GM19351 (cell line): ENCODE measurements at regions not wholly inside any gene's neighbourhood (a gene's known extent, or its start where the extent isn't known, plus 50 kb on each side); places are given as distances from the start of the nearest gene placed in this dataset.
"Not testable (repeated sequence)": the region's sequence is repeated elsewhere in the genome, so short reads cannot be mapped to it uniquely, and the experiment has no call there.

Experiments used
- ATAC-seq: cut with Tn5 transposase; IDR thresholded peaks from one replicate; pipeline ENCODE4 v1.9.1; 2021; ENCODE audit warnings: mild to moderate bottlenecking, moderate library complexity; ENCODE audit not compliant: unreplicated experiment

DNA sequence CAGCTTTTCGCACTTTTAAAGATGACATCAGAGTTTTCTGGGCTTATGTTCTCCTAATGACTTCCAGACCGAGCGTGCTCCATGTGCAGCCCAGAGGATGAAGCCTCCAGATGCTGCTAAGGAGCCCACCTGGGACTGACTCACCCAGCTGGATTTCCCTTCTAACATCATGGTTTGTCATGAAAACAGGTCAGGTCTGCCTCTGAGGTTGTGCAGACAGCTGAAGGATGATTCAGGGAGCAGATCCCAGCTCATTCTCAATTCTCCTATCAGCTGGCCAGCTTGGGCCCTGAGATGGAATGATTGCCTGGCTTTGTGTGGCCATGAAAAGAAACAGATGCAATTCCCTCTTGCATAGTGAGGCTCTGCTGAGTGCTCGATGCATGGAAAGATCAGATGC lies 123.9 kb upstream of the DUSP10 start:
- no peak for ATAC-seq

- no peak for ATAC-seq
Measured at GRCh38 chr1:221863635-221864034, 121.7 kb upstream of the DUSP10 start.

DNA sequence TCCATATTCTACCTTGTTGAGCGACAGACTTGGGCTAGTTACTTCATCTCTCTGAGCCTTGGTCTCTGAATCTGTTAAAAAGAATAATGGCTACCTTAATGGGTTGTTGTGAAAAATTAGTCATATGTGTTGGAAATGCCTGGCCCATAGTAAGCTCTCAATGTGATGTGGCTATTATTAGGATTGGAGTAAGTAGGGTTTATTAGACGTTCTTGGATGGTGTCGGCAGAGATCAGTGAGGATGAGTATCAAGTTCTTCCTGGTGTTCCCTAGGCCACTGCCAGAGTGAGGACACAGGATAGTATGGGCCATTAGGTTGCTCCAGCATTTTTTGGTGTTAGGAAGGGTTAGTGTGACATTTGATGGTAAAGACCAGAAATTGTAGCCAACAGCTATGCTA lies 121.1 kb upstream of the DUSP10 start:
- no peak for ATAC-seq

DNA sequence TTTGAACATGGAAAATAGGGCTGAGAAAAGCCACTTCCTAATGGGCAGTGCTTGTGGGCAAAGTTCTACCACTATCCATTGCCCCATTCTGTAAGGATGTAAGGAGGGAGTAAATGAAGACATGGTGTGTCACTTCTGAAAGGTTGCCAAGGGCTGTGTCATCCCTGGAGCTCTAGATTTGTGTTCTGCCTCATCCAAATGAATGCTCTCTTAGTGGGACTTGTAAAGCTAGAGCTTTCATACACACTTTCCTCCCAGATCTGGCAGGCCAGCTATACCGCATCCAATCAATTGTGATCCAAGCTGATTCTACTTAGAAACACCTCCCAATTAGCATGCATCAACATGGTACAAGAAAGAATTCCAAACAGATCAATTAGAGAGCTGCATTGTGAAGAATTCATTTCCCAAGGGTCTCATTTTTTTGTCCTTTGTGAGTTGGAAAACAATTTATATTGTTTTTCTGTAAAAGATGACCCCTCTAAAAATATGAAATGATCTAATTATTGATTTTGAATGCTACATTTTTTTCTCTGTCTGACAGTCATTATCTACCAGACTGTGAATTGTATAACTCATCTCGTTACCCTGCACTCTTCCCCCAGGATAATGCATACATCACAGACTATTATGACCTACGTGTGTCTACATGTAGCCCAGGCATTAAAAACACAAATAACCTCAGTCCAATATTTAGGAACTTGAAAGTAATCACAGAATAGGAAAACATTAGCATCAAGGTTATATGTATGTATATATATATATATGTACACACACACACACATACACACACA lies 117.1 kb upstream of the DUSP10 start:
- no peak for ATAC-seq

- ATAC-seq: not testable (repeated sequence)
Measured at GRCh38 chr1:221857094-221857444, 115.2 kb upstream of the DUSP10 start.

DNA sequence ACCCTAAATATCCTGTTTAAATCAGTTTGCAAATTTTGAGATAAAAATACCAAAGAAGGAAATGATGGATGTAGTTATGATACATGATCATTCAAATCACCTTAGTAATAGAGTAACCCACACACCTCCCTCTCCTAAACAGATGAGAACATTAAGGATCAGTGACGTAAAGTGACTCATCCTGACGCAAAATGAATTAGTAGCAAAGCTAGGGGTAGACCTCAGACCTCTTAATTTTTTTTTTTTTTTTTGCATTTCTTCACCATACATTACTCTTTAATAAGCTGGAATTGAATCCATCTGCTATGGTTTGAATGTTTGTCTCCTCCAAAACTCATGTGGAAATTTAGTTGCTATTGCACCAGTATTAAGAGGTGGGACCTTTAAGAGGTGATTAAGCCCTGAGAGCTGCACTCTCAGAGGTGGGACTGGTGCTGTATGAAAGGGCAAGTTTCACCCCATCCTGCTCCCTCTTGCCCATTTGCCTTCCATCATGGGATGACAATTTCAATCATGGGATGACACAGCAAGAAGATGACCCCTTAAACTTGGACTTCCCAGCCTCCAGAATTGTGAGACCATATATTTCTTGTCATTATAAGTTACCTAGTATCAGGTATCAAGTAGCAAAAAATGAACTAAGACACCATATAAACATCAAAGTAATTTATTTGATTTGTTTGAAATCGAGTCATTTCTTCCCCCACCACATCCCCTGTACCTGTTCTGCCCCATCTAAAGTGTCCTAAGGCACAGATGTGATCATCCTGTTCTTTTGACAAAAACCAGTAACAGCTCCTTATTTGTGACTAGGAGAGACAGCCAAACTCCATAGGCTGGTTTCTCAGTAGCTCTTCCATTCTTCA lies 114.6 kb upstream of the DUSP10 start:
- ATAC-seq: no peak

DNA sequence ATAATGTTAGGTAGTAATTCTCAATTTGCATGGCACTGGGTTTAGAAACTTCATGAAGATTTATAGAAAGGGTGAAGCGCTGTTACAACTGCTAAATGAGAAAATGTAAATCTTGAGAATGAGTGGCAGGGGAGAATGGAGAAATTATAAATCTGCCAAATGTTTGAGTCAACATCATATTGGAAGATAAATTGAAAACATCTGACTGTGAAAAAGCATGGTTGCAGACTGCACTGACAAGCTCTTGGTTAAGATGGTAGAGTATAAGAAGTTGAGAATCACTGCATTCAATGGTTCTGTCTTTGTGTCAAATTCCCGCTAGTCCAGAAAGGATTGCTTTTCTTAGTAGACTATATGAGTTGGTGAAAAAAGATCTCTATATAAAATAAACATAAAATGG lies 113.3 kb upstream of the DUSP10 start:
- ATAC-seq: no peak

- no peak for ATAC-seq
Measured at GRCh38 chr1:221851336-221851735, 109.4 kb upstream of the DUSP10 start.

GRCh38 chr1:221850470-221851187 lies 108.7 kb upstream of the DUSP10 start:
- no peak for ATAC-seq

DNA sequence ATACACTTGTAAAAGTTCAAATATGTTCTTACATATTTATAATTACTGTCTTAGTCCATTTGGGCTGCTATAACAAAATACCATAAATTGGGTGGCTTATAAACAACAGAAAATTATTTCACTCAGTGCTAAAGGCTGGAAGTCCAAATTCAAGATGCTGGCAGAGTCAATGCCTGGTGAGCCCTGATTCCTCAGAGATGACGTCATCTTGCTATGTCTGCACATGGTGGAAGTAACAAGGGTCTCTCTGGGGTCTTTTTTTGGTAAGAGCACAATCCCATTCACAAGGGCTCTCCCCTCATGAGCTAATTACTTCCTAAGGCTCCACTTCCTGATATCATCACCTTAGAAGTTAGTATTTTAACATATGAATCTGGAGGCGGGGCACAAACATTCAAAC lies 108.0 kb upstream of the DUSP10 start:
- ATAC-seq: no peak

- no peak for ATAC-seq
Measured at GRCh38 chr1:221849110-221849509, 107.2 kb upstream of the DUSP10 start.

GRCh38 chr1:221847676-221848075 lies 105.8 kb upstream of the DUSP10 start:
- no peak for ATAC-seq

DNA sequence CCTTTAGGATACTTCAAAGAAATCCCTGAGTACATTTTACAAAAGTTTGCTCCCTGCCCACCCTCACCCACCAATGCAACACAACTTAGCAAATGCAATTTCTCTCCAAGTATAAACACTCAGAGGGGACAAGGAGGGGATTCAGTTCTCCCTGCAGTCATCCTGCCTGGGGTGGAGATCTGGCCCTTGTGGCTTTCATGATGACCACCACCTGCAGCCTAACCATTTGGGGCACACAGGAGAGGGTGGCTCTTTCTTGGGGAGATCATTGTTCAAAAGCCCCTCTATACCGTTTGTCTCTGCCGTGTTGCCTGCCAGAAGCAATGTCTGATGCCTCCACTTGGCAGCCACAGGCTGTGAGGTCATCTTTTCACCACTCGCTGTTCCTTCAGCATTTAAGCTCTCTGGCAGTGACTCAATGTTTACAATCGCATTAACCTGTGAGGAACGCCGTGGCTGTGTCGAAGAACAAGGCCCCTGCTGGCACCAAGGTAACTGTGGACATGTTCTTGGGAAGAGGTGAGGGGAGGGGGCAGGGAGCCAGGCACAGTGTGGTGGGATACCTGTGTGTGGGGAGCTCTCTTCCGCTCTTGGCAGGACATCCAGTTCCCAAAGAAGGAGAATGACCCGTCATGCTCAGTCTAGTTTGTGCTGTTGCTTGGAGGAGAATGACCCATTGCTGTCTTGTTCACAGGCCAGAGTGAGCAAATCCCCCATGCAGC lies 103.9 kb upstream of the DUSP10 start:
- no peak for ATAC-seq

- ATAC-seq: no peak
Measured at GRCh38 chr1:221841983-221842335, 100.1 kb upstream of the DUSP10 start.

GRCh38 chr1:221841251-221841982 lies 99.5 kb upstream of the DUSP10 start:
- no peak for ATAC-seq

DNA sequence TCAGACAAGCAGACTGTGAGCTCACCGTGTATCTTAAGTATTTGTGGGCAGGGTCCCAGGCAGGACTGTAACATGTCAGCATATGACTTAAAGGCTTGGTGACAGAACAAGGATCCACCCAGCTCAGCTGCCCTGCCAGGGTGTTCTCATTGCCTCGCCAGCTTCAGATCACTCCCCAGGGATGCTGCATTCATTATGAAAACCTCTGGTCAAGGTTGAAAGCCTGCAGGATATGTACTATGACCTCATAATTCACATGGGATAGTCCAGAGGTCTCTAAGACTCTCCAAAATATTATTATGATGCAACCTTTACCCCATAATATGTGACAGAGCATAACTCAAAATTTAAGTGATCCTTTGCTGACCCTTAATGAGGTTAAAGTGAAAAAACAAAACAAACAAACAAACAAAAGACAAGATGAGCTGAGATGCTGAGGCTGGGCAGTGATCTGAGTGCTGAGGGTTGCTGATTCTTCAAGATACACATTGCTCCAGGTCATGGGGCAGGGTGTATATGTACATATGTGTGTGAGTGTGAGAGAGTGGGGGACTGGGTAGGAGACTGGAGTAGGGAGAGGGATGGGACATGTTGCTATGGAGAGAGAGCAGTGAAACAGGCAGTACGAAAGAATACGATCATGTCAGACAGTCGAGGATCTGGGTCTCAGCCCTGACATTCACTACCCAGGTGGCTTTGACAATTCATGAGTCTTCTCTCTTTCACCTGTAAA lies 98.8 kb upstream of the DUSP10 start:
- no peak for ATAC-seq

- peak; percentile 84 for ATAC-seq
Measured at GRCh38 chr1:221839782-221840395, 98.0 kb upstream of the DUSP10 start.

GRCh38 chr1:221839321-221839720 lies 97.4 kb upstream of the DUSP10 start:
- peak; percentile 15 for ATAC-seq

GRCh38 chr1:221837896-221838295 lies 96.0 kb upstream of the DUSP10 start:
- ATAC-seq: peak; percentile 46
